ENCODE measurements at regions not wholly inside any gene's neighbourhood (a gene's known extent, or its start where the extent isn't known, plus 50 kb on each side); places are given as distances from the start of the nearest gene placed in this dataset.

GRCh38 chr6:56852260-56853010, 102.5 kb upstream of the BEND6 start:
- TF ChIP-seq CTCF (optimal IDR thresholded peaks at IDR 0.05 in 1 of 3, IDR thresholded peaks at IDR 0.05 in 1 of 3, conservative IDR thresholded peaks at IDR 0.05 in 1 of 3; ENCODE audit: extremely low read depth in 1 of 3, insufficient read depth in 2 of 3, low read length in 3 of 3) (no peak), EZH2 (IDR thresholded peaks at IDR 0.05; ENCODE audit: low read length) (no peak)
